Stimulated activated CD4-positive, alpha-beta T cell treated with anti-CD3 and anti-CD28 coated beads, Interleukin-1b, Interleukin-23, amount 100 ng/mL, for 24 hours (primary cell): ENCODE measurements at regions not wholly inside any gene's neighbourhood (a gene's known extent, or its start where the extent isn't known, plus 50 kb on each side); places are given as distances from the start of the nearest gene placed in this dataset.
"Not testable (repeated sequence)": the region's sequence is repeated elsewhere in the genome, so short reads cannot be mapped to it uniquely, and the experiment has no call there.

Experiments used
- DNase-seq, 4 experiments: peaks; one replicate each; pipeline ENCODE4 v3.0.0-alpha.2; 2020; ENCODE audit warnings: low read depth in 4 of 4, low spot score in 1 of 4

- not testable (repeated sequence) for DNase-seq
Observed at GRCh38 chr6:166846446-166847142, 109.8 kb downstream of the RNASET2 start.

- DNase-seq = no peak
Observed at GRCh38 chr6:166842607-166843006, 113.7 kb downstream of the RNASET2 start.

- no peak for DNase-seq
Observed at GRCh38 chr6:166841216-166841615, 115.1 kb downstream of the RNASET2 start.

GRCh38 chr6:166839569-166839968, 116.8 kb downstream of the RNASET2 start:
- DNase-seq = no peak

GRCh38 chr6:166838987-166839386, 117.4 kb downstream of the RNASET2 start:
- no peak for DNase-seq

- DNase-seq = no peak
Observed at GRCh38 chr6:166836785-166837718, 119.3 kb downstream of the RNASET2 start.

GRCh38 chr6:166834049-166834448, 122.3 kb downstream of the RNASET2 start:
- DNase-seq = no peak

GRCh38 chr6:166830891-166831363, 125.4 kb downstream of the RNASET2 start:
- no peak for DNase-seq

GRCh38 chr6:166830185-166830890, 126.0 kb downstream of the RNASET2 start:
- DNase-seq = peak in 1 of 4 experiments; percentile 7

- no peak for DNase-seq
Observed at GRCh38 chr6:166826264-166826663, 130.1 kb downstream of the RNASET2 start.

- DNase-seq = no peak
Observed at GRCh38 chr6:166825553-166826145, 130.7 kb downstream of the RNASET2 start.

GRCh38 chr6:166824880-166825250, 131.5 kb downstream of the RNASET2 start:
- no peak for DNase-seq

- DNase-seq = no peak
Observed at GRCh38 chr6:166824146-166824879, 132.0 kb downstream of the RNASET2 start.

- DNase-seq = no peak
Observed at GRCh38 chr6:166822609-166823008, 133.7 kb downstream of the RNASET2 start.

GRCh38 chr6:166820483-166820882, 135.9 kb downstream of the RNASET2 start:
- DNase-seq = no peak

GRCh38 chr6:166820070-166820469, 136.3 kb downstream of the RNASET2 start:
- DNase-seq = no peak

- no peak for DNase-seq
Observed at GRCh38 chr6:166815629-166816028, 140.7 kb downstream of the RNASET2 start.

- no peak for DNase-seq
Observed at GRCh38 chr6:166814390-166814789, 142.0 kb downstream of the RNASET2 start.

- DNase-seq = no peak
Observed at GRCh38 chr6:166813461-166813860, 142.9 kb downstream of the RNASET2 start.

GRCh38 chr6:166810864-166811263, 145.5 kb downstream of the RNASET2 start:
- DNase-seq = no peak
